GM21447 (cell line): ENCODE measurements at regions not wholly inside any gene's neighbourhood (a gene's known extent, or its start where the extent isn't known, plus 50 kb on each side); places are given as distances from the start of the nearest gene placed in this dataset.
"Not testable (repeated sequence)": the region's sequence is repeated elsewhere in the genome, so short reads cannot be mapped to it uniquely, and the experiment has no call there.

Experiments
- ATAC-seq: cut with Tn5 transposase; IDR thresholded peaks from one replicate; pipeline ENCODE4 v1.9.1; 2021; ENCODE audit not compliant: unreplicated experiment

DNA sequence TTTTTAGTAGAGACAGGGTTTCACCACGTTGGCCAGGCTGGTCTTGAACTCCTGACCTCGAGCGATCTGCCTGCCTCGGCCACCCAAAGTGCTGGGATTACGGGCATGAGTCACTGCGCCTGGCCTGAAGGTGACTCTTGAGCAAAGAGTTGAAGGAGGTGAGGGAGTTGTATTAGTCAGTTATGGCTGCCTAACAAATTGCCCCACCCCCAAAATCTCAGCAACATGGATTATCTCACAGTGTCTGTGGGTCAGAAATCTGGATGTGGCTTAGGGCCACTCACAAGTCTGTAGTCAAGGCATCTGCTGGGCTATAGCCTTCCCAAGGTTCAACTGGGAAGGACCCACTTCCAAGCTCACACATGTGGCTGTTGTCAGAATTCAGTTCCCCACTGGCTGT lies 52.8 kb upstream of the ADGRE5 start:
- ATAC-seq, result no peak

DNA sequence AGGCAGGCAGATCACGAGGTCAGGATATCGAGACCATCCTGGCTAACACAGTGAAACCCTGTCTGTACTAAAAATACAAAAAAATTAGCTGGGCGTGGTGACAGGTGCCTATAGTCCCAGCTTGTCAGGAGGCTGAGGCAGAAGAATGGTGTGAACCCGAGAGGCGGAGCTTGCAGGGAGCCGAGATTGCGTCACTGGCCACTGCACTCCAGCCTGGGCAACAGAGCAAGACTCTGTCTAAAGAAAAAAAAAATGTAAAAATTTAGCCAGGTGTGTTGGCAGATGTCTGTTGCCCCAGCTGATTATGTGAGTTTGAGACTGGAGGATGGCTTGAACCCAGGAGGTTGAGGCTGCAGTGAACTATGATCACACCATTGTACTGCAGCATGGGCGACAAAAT lies 54.2 kb upstream of the ADGRE5 start:
- ATAC-seq, result not testable (repeated sequence)

DNA sequence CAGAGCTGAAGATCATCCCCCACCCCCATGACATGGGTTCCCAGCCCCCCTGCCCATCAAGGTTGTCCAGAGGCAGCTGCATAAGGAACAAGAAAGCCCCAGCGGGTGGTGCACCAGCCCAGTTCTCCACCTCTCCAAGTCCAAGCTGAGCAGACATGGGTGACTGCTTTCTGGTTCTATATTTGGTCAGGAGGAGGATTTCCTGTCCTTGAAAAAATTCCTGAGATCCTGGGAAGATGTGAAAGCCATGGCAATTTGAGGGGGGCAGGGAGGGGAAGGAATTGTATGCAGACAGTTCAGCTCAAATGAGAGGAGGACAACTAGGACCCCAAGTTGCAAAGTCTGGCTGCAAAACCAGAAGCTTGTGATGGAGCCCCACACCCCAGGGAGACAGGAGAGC lies 55.4 kb upstream of the ADGRE5 start:
- no peak for ATAC-seq

DNA sequence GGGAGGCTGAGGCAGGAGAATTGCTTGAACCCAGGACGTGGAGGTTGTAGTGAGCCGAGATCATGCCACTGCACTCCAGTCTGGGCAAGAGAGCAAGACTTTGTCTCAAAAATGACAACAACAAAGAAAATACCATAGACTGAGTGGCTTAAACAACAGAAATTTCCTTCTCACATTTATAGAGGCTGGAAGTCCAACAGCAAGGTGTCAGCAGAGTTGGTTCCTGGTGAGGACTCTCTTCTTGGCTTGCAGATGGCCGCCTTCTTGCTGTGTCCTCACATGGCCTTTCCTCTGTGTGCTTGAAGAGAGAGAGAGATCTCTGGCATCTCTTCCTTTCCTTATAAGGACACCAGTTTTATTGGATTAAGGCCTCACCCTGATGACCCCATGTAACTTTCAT lies 56.1 kb upstream of the ADGRE5 start:
- no peak for ATAC-seq

DNA sequence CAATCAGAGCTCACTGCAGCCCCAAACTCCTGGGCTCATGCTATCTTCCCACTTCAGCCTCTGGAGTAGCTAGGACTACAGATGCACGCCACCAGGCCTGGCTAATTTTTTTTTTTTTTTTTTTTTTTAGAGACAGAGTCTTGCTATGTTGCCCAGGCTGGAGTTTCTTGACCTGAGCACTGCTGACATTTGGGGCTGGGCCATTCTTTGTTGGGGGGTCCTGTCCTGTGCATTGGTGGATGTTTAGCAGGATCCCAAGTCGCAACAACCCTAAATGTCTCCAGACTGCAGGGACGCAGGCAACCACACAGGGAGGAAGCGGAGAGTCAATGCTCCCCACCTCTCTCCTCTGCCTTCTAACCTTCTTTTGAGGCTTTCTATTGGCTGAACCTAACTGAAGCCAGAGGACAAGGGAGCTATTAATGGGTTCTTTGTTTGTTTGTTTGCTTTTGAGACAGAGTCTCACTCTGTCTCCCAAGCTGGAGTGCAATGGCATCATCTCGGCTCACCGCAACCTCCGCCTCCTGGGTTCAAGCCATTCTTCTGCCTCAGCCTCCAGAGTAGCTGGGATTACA lies 58.3 kb upstream of the ADGRE5 start:
- ATAC-seq, result no peak

DNA sequence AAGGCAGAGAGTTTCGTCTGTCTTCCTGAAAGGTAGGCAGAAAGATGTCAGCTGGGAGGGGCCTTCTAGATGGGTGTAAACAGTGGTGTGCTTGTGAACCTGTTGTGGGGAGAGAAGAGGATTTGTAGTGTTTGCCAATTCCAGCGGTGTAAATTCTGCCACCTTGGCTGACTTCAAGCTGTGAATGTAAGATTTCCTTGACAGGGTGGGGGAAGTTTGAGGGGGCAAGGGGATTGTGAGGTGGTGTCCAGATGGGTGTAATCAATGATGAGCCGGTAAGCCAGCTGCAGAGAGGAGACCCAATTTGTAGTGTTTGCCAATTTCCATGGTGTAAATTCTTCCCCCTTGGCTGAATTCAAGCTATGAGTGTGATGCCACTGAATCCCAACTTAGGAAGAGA lies 61.0 kb upstream of the ADGRE5 start:
- no peak for ATAC-seq

DNA sequence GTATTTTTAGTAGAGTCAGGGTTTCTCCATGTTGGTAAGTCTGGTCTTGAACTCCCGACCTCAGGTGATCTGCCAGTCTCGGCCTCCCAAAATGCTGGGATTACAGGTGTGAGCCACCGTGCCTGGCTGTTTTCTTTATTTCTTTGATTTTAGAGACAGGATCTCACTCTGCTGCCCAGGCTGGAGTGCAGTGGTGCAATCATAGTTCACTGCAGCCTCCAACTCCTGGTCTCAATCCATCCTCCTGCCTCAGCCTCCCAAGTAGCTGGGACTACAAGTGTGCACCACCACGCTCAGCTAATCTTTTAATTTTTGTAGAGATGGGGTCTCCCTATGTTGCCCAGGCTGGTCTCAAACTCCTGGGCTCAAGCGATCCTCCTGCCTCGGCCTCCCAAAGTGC lies 61.5 kb upstream of the ADGRE5 start:
- ATAC-seq, result not testable (repeated sequence)

DNA sequence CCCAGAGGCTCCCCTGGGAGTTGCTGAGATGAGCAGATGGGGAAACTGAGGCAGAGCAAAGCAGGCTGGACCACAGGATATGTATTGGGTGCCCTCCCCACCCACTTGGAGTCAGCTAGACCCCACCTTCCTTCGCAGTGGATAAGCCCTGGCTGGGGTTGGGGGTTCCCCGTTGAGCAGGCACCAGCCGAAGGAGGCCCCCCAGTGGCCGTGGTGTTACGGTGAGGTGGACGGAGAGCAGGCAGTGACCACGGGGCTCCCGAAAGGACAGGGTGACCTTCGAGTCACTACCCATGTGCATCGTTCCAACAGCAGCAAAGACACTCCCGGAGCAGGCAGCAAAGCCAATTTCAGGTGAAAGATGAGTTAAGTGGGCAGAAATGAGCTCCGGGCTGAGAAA lies 62.4 kb upstream of the ADGRE5 start:
- no peak for ATAC-seq

DNA sequence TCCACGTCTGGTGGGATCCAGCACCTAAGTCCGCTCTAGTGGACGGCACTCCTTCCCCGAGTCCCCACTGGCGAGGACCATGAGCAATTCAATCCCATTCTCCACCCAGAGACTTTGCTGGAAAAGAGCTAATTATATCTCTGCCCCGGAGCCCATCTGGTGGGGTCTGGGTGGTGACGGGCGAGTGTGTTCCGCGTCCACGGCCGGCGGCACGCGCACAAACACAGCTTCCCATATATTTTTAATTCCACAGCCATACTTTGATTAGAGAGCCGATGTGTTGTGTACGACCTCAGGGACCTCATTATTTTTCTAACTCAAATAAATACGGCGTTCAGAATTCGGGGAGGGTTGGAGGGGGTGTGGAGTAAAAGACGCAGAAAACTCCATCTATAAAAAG lies 64.1 kb upstream of the ADGRE5 start:
- ATAC-seq, result no peak

DNA sequence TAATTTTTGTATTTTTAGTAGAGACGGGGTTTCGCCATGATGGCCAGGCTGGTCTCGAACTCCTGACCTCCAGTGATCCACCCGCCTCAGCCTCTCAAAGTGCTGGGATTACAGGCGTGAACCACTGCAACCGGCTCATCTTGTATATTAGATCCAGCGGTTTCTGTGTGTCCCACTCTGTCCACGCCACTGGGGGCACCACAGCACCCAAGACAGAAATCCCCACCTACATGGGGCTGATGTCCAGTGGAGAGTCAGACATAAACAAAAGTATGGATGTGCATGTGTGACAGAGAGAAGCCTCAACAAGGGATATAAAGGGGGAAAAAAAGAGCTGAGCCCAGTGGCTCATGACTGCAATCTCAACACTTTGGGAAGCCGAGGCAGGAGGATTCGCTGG lies 65.8 kb upstream of the ADGRE5 start:
- no peak for ATAC-seq

DNA sequence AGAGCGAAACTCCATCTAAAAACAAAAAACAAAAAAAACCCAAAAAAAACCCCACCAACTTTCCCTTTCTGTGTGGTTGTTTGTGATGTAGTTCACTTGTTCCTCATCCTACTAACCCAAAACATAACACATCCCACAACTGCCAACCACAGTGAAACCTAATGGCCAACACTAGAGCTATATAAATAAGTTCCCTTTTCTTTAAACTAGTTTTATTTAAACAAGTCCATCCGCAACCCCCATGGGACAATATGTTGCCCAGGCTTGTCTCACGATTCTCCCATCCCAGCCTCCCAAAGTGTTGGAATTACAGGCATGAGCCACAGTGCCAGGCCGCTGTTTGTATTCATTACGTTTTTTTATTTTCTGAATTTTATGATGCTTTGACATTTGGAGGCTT lies 71.2 kb upstream of the ADGRE5 start:
- no peak for ATAC-seq

DNA sequence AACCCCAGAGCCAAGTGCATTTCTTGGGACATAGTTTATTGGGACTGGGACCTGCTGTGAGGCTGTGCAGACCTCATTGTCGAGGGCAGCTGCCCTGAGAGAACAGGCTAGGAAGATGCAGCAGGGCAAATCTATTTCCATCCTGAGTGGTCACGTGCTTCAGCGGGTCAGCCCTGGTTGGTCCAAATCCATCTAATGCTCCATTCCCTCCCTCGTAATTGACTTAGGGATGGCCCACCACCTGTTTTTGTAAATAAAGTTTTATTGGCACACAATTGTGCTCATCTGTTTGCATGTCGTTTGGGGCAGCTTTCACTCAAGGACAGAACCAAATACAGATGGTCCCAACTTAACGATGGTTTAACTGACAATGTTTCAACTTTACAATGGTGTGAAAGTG lies 75.5 kb upstream of the ADGRE5 start:
- ATAC-seq, result no peak

DNA sequence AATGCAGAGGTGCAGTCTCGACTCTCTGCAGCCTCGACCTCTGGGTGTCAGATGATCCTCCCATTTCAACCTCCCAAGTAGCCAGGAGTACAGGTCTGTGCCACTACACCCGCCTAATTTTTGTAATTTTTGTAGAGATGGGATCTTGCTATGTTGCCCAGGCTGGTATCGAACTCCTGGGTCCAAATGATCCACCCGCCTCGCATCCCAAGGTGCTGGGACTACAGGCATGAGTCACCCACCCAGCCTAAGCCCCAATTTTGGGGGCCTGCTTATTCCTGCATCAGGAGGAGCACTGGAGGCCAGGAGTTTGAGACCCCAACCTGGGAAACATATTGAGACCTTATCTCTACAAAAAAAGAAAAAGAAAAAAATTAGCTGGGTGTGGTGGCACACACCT lies 80.1 kb upstream of the ADGRE5 start:
- no peak for ATAC-seq

DNA sequence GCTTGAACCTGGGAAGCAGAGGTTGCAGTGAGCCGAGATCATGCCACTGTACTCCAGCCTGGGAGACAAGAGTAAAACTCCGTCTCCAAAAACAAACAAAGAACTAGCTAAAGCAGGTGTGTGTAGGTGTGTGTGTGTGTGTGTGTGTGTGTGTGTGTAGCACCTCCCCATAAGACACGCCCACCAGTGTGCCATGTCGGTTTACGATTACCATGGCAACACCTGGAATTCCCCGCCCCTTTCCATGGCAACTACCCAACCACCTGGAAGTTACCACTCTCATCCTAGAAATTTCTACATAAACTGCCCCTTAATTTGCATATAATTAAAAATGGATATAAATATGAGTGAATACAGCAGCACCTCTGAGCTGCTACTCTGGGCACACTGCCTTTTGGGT lies 80.9 kb upstream of the ADGRE5 start:
- no peak for ATAC-seq

DNA sequence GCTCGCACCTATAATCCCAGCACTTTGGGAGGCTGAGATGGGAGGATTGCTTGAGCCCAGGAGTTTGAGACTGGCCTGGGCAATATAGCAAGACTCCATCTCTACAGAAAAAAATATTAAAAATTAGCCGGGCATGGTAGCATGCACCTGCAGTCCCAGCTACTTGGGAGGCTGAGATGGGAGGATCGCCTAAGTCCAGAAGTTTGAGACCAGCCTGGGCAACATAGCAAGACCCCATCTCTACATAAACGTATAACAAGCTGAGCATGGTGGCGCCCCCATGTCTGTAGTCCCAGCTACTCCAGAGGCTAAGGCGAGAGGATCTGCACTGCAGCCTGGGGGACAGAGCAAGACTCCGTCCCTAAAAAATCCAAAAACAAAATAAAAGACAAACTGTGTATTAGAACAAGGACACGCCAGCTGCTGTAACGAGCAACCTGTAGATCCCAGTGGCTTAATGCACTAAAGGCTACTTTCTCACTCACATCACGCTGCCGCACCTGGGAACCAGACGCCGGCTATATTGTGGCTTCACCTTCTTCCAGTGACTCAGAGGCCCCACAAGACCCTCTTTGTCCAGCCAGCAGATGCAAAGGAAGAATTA lies 81.9 kb upstream of the ADGRE5 start:
- ATAC-seq, result not testable (repeated sequence)

DNA sequence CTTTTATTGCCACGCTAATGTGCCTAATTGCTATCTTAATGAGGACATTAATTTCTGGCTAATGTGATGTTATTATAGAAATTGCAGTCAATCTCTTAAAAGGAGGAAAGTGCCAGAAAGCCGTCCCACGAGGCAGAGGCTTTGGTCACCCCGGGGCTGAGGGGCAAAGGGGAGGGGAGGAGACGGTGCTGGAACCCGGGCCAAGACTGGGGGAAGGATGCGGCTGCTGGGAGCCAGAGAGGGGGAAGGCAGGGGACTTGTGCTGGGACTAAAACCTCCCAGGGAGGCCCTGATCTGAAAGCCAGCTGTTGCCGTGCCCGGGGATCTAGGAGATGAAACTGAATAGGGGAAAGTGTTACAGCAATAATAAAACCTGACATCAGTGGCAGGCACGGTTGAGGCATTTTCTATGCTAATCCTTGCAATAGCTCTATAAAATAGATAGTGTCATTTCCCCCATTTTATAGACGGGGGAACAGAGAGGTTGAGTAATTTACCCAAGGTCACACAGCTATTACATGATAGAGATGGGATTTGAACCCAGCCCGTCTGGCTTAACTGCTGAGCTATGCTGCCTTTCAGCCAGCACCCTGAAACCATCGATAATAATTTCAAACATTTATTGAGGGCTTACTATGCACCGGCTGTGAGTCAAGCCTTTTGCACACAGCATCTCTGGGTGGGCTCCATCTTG lies 83.2 kb upstream of the ADGRE5 start:
- not testable (repeated sequence) for ATAC-seq

DNA sequence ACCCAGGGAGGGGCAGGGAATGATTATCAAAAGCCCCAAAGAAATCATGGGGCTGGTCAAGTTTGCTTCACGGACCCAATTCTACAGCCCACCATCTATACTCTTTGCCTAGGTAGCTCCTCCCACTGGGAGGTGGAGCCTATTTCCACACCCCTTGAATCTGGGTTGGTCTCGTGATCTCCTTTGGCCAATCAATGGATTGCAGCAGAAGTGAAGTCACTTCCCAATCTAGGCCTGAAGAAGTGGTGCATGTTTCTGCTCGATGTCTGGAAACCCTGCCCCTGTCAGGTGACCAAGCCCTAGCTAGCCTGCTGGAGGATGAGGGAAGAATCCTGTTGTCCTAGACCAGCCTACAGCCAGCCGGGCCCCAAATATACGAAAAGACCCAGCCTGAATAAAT lies 86.3 kb upstream of the ADGRE5 start:
- ATAC-seq, result not testable (repeated sequence)

DNA sequence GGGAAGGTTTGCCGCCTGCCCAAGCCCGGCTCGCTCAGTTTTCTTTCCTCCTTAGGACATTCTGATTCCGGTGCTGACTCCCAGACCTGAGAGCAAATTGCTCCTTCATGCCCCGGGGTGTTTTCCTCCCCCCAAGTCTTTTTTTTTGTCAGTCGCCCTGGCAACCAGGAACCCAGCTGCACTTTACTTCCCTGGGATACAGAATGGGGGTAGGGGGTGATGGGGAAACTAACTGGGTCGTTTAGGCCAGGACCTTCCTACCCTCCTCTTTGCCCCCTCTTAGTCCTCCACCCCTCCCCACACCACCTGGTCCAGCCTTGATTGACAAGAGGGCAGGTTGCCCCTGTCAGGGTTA lies 87.5 kb upstream of the ADGRE5 start:
- ATAC-seq, result not testable (repeated sequence)

DNA sequence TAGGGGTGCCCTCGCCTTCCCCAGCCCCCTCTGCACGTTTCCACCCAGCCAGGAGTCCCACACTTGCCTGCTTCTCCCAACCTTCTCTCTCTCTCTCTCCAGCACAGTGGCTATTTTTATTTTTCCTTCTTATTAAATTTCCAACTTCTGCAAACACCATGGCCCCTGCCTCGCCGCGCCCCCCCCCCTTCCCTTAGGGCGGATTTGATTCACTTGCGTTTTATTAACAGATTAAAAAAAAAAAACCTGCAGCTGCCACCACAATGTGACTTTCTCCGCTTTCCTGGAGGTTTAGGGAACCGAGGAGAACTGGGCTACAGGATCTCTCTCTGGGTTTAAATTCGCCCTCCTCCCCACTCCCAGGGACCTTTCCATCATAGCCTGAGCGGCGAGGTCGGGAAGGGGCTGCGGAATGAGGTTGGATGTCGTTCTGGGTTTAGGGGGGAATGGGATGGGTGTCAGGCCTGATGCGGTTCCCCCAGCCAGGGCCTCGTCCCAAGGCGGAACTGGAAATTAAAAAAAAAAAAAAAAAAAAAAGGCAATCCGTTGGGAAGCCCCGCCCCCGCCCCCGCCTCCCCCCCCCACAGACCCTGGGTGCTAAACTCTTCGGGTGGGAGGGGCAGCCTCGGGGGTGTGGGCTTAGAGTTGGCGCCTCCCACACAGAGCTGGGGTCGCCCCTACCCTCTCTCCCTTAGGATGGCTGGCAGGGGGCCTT lies 87.3 kb upstream of the ADGRL1 start:
- ATAC-seq, result not testable (repeated sequence)

DNA sequence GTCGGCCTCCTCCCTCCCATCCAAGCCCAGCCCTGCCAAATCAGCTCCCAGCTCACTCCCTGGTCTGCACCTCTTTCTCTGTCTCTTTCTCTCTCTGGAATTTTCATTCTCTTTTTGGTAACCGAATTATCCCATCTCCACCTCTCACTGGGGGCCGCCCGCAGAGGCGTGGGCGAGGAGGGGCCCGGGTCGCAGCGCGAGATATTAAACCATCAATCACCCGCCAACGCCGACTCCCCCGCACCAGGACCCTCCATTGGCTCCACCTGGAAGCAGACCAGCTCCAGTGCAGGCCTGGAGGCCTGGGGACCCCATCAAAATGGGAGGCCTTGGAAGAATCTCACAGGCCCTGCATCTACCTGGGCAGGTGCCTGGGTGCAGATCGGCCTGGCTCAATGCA lies 83.8 kb upstream of the ADGRL1 start:
- not testable (repeated sequence) for ATAC-seq

DNA sequence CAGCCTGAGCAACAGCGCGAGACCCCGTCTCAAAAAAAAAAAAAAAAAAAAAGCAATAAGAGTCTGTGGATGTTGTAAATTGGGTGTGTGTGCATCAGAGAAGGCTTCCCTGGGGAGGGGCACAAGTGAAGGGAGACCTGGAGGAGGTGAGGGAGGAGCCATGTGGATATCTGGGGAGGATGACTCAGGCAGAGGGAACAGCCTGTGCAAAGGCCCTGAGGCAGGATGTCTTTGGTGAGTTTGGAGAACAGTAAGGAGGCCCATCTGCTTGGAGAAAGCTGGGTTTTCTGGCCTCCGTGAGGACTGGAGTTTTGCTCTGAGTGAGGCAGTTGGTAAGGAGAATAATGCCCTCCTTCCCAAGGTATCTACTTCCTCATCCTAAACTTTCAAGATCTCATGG lies 81.9 kb upstream of the ADGRL1 start:
- not testable (repeated sequence) for ATAC-seq

DNA sequence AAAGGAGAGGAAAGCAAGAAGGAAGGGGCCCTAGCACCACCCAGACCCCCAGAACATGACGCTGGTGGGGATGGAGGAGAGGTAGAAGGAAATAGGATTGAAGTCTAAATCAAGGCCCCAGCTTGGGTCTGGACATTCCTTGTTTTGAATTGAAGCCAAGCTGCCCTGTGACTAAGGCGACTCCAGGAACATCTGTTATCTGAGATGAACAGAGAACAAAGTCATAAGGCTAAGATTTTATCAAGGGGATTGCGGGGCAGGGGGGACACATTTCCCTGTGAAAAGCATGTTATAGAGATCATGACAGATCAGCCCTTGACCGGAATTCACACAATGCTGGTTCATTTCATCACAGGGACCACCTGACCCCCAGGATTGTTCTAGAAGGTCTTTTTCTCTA lies 80.6 kb upstream of the ADGRL1 start:
- ATAC-seq, result not testable (repeated sequence)
